ENCODE measurements at regions not wholly inside any gene's neighbourhood (a gene's known extent, or its start where the extent isn't known, plus 50 kb on each side); places are given as distances from the start of the nearest gene placed in this dataset.

DNA sequence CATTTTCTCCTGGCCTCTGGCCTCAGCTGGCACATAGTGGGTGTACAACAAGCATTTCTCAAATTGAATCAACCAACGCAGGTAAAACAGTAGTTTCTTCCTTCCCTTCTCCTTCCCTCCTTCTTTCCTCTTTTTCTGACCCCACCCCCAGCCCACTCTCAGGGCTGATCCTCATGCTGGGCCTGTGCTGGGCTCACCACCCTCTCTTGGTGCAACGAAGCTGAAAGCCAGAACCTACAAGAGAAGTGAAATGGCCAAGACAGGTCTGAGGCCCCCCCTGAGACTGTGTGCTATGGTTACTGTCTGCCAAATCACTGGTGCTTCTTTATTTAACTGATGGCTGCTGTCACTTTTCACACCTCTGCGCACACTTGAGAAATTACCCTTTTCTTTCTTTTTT is 53.0 kb upstream of the BOD1 start:
- TF ChIP-seq RAD21 (IDR thresholded peaks at IDR 0.05) (no peak), CTCF (IDR thresholded peaks at IDR 0.05; ENCODE audit: low read depth, low read length, missing input control) (no peak), HNF4A (conservative IDR thresholded peaks at IDR 0.05) (no peak), EGR1 (IDR thresholded peaks at IDR 0.05; ENCODE audit: low read depth in 2 of 2) (no peak), GABPA (IDR thresholded peaks at IDR 0.05 in 1 of 2, conservative IDR thresholded peaks at IDR 0.05 in 1 of 2) (no peak)
- TF ChIP-seq, protein P1, sequence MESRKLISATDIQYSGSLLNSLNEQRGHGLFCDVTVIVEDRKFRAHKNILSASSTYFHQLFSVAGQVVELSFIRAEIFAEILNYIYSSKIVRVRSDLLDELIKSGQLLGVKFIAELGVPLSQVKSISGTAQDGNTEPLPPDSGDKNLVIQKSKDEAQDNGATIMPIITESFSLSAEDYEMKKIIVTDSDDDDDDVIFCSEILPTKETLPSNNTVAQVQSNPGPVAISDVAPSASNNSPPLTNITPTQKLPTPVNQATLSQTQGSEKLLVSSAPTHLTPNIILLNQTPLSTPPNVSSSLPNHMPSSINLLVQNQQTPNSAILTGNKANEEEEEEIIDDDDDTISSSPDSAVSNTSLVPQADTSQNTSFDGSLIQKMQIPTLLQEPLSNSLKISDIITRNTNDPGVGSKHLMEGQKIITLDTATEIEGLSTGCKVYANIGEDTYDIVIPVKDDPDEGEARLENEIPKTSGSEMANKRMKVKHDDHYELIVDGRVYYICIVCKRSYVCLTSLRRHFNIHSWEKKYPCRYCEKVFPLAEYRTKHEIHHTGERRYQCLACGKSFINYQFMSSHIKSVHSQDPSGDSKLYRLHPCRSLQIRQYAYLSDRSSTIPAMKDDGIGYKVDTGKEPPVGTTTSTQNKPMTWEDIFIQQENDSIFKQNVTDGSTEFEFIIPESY (IDR thresholded peaks at IDR 0.05), result no peak
- TF ChIP-seq, protein P2, sequence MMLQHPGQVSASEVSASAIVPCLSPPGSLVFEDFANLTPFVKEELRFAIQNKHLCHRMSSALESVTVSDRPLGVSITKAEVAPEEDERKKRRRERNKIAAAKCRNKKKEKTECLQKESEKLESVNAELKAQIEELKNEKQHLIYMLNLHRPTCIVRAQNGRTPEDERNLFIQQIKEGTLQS (IDR thresholded peaks at IDR 0.05), result no peak
- TF ChIP-seq, protein P3, sequence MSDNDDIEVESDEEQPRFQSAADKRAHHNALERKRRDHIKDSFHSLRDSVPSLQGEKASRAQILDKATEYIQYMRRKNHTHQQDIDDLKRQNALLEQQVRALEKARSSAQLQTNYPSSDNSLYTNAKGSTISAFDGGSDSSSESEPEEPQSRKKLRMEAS (IDR thresholded peaks at IDR 0.05), result no peak

All from liver (tissue), 3 donors.